ENCODE measurements at regions not wholly inside any gene's neighbourhood (a gene's known extent, or its start where the extent isn't known, plus 50 kb on each side); places are given as distances from the start of the nearest gene placed in this dataset.
"Not testable (repeated sequence)": the region's sequence is repeated elsewhere in the genome, so short reads cannot be mapped to it uniquely, and the experiment has no call there.

DNA sequence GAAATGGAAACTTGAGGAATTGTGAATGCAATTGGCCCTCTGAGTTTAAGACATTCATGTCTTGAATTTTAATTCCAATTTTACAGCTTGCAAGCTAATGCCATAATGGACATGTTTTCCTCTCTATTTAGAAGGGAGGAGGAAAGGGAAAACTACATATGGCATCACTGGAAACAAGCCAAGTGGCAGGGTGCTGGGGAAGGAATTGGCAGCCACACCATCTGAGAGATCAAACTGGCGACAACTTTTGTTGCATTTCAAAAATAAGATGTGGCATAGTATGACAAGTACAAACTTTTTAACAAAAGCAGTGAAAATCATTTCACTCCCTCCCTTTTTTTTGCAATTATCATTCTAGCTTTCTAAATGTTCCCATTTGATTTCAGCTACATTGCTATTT is 615.6 kb downstream of the CENPC start:
- no peak for DNase-seq (ENCODE audit: low read depth in 2 of 2)

GRCh38 chr4:66928881-66929280 is 616.4 kb downstream of the CENPC start:
- not testable (repeated sequence) for DNase-seq (ENCODE audit: low read depth in 2 of 2)

DNA sequence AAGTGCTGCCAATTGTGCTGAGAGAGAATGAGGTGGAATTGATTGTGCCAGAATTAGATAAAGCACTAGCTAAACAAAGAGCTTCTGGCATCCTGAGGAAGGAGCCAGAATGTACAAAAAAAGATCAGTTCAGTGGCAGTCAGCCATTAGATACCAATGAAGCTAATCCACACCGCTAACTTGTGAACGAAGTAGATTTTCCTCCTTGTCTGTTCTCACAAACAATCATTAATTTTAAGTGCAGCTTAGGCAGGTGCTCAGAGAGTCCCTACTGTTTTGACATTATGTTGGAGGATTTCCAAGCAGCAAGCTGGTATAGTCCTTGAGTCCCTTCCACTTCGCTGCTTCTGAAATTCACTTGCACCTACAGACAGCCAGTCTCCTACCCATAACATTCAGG is 617.4 kb downstream of the CENPC start:
- no peak for DNase-seq (ENCODE audit: low read depth in 2 of 2)

- no peak for DNase-seq (ENCODE audit: low read depth in 2 of 2)
Measured at GRCh38 chr4:66926687-66927086, 618.6 kb downstream of the CENPC start.

- DNase-seq (ENCODE audit: low read depth in 2 of 2): no peak
Measured at GRCh38 chr4:66923081-66923865, 622.0 kb downstream of the CENPC start.

DNA sequence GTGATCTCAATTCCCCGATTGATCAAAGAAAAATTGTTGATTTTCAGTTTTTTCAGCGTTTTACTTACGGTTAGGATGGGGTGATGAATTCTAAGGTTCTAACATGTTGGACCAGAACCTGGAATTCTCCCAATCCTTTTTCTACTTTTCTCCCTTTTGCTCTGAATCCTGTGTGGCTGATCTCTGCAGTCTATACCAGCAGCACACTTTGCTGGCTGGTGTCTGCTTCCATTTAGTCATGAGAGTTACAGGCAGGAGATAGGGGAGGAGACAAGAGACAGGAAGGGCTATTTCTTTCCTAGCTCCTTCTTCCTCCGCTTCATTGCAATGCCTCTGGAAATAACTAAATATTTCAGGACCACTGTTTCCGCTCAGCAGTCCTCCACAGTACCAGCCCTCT is 623.9 kb downstream of the CENPC start:
- DNase-seq (ENCODE audit: low read depth in 2 of 2): no peak

DNA sequence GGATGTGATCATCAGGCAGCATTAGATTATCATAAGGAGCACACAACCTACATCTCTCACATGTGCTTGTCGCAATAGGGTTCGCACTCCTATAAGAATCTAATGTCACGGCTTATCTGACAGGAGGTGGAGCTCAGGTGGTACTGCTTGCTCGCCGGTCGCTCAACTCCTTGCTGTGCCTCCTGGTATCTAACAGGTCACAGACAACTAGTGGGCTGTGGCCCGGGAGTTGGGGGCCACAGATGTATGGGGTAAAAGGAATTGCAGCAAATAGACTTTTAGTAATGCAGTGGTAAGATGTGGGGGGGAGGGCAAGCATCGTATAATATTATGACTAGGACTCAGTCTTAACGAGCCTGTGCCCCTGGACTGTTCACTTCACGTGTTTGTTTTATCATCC is 624.8 kb downstream of the CENPC start:
- no peak for DNase-seq (ENCODE audit: low read depth in 2 of 2)

- DNase-seq (ENCODE audit: low read depth in 2 of 2): no peak
Measured at GRCh38 chr4:66911880-66912279, 633.4 kb downstream of the CENPC start.

DNA sequence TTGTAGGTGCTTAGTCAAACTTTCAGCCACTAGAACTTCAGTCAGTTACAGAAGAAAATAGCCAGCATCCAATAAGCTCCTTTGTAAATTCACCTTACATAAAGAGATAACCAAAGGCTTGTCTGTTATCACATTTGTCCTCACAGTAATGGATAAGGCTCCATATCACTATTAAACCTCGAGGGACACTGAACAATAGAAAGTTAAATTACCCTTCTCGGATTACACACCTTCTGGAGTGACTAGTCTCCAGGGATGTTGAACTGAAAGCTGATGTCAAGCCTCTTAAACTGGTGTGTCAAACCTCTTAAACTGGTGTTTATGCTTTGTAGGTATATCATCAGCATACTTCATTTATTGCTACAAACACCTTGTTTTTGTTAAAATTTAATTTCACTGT is 639.0 kb downstream of the CENPC start:
- DNase-seq (ENCODE audit: low read depth in 2 of 2): no peak

DNA sequence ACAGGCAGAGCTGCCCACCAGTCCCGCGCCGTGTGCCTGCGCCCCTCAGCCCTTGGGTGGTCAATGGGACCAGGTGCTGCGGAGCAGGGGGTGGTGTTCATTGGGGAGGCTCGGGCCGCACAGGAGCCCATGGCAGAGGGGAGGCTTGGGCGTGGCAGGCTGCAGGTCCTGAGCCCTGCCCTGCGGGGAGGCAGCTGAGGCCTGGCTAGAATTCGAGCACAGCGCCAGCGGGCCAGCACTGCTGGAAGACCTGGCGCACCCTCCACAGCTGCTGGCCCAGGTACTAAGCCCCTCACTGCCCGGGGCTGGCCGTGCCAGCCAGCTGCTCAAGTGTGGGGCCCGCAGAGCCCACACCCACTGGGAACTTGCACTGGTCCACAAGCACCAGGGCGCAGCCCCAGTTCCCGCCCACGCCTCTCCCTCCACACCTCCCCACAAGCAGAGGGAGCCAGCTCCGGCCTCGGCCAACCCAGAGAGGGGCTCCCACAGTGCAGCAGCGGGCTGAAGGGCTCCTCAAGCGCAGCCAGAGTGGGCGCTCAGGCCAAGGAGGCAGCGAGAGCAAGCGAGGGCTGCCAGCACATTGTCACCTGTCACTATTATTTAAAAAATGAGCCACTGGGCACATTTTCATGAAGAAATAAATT is 645.8 kb downstream of the CENPC start:
- DNase-seq (ENCODE audit: low read depth in 2 of 2): no peak

GRCh38 chr4:66893807-66894206 is 651.5 kb downstream of the CENPC start:
- no peak for DNase-seq (ENCODE audit: low read depth in 2 of 2)

- DNase-seq (ENCODE audit: low read depth in 2 of 2): no peak
Measured at GRCh38 chr4:66887061-66887460, 658.2 kb downstream of the CENPC start.

- no peak for DNase-seq (ENCODE audit: low read depth in 2 of 2)
Measured at GRCh38 chr4:66885501-66886165, 659.7 kb downstream of the CENPC start.

DNA sequence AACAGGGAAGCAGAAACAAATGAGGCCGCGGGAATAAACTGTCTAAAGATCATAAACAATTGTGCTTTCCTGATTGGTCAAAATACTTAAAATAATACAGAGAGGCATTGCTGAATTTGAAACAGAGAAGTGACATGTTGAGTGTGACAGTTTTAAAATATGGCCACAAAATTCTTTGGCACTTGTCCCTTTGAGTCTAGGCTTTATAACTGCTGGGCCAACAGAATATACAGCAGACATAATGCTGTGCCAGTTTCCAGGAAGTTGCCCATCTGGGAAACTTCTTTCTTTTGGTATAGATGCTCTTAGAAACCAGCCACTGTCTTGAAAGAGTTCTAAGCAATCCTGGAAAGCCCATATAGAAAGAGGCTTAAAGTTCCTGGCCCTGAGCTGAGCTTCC is 668.4 kb downstream of the CENPC start:
- no peak for DNase-seq (ENCODE audit: low read depth in 2 of 2)

DNA sequence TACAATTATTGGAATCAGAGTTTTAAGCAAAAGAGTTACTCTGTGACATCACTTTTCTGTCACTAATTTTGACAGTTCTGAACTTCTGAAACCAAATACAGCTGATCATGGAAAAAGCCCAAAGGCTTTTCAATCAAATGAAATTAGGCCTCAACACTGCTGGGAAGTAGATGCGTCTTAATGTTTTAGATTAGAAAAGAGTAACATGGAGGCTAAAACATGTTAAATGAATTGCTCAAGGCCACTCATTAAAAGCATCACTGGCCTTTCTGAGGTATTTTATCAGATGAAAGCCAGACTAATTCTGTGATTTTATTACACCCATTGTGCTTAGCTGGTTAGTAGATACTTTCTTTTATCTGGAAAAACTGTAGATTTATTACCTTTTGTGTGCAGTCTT is 672.6 kb downstream of the CENPC start:
- DNase-seq (ENCODE audit: low read depth in 2 of 2): no peak

DNA sequence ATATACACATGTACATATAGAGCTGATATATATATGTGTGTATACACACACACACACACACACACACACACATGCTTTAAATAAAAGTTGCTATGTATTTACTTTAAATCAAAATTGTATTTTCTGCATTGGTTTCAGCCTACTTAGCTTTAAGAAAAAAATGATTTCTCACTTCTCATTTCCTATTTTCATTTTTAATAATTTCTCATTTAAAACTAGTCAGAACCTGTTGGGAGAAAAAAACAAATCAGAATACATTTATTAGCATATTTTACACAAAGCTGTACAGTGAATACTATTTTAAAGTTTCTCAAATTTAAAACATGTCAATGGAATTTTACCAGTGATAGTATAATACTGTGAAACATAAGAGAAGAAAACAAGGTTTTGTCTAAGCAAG is 681.8 kb downstream of the CENPC start:
- no peak for DNase-seq (ENCODE audit: low read depth in 2 of 2)

- DNase-seq (ENCODE audit: low read depth in 2 of 2): no peak
Measured at GRCh38 chr4:66855956-66856355, 689.3 kb downstream of the CENPC start.

- no peak for DNase-seq (ENCODE audit: low read depth in 2 of 2)
Measured at GRCh38 chr4:66853845-66854244, 691.5 kb downstream of the CENPC start.

- DNase-seq (ENCODE audit: low read depth in 2 of 2): no peak
Measured at GRCh38 chr4:66852843-66853242, 692.5 kb downstream of the CENPC start.

DNA sequence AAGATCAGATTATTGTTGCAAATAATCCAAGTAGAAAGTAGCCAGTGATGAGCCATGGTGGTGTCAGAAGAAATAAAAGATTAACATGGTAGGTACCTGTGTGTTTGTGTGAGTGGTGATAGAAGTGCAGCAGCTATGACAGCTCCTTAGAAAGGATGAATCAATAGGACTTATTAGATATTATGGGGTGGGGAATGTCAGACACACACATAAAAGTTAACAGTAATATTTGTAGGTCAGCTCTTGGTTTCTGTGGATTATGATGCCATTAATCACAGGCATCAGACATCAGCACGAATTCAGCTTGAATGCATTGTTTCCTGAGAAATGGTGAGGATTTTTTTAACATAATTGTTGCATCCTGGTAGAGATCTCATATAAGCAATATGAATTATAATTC is 695.7 kb downstream of the CENPC start:
- DNase-seq (ENCODE audit: low read depth in 2 of 2): no peak

DNA sequence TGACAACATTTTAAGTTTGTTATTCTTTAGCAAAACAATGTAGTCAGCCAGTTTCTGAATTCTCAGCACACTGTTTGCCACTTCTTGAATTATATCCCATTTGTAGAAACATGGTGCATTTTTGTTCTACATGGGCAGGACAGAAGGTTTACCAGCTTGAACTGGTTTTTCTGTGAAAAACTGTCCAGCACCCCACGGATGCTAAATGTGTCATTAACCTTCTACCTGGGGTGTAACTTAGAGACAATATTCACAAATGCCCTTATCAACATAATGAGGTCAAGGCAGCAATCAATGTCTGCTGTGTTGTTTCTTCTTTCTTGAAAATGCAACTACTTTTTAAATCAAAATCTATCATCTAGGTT is 702.6 kb downstream of the CENPC start:
- no peak for DNase-seq (ENCODE audit: low read depth in 2 of 2)

DNA sequence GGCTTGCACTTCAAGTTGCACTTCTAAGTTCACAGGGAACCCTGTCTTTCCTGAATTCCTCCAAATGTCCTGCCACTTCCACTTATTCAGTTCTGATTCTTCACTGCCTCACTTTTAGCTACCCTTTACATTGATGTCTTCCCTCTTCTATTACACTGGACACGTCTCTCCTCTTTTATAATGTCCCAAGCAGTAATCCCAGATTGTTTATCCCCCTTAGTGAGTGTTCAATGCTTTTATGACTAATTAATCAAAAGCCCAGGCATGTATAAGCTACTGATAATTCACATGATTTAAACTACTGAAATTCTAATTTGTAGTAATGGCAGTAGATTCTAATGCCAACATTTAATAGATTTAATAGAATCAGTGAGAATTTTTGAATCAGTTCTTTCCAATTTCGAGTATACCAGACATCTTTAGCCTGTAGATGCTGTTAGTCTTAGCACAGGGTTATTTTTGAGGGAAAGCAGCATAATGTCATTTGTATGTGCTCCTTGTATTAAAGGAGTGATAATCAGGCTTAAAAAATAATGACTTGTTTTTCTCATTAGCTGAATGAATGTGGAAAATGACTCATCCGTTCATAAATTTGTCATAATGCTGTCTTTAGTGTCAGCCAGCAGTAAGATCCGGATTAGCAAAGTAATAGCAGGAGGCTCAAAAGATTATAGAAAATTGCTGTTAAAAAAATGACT is 703.1 kb downstream of the CENPC start:
- DNase-seq (ENCODE audit: low read depth in 2 of 2): no peak

DNA sequence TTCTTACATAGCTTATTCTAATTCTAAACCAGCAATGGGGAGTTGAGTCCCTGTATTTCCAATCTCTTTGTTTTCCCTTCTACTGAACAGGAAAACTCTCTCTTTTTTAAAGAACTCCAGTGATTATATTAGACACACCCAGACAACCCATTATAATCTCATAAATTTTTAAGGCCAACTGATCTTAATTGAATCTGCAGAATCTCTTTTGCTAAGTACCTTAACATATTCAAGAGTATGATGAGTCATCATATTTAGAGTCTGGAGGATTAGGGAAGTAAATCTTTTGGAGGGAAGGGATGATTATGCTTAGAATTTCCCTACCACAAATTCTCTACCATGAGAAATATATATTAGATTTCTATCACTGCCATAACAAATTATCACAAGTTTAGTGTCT is 705.1 kb downstream of the CENPC start:
- no peak for DNase-seq (ENCODE audit: low read depth in 2 of 2)
